Stimulated activated CD8-positive, alpha-beta memory T cell treated with anti-CD3 and anti-CD28 coated beads, Interleukin-4, amount 100 ng/mL, for 4 hours (primary cell): ENCODE measurements at regions not wholly inside any gene's neighbourhood (a gene's known extent, or its start where the extent isn't known, plus 50 kb on each side); places are given as distances from the start of the nearest gene placed in this dataset.
"Not testable (repeated sequence)": the region's sequence is repeated elsewhere in the genome, so short reads cannot be mapped to it uniquely, and the experiment has no call there.

ENCODE experiments used
- DNase-seq, 2 donors: peaks; one replicate each; pipeline ENCODE4 v3.0.0-alpha.2; 2020; ENCODE audit warnings: low read depth in 2 of 2, low spot score in 1 of 2

GRCh38 chr10:7070950-7071349 is 339.9 kb downstream of the SFMBT2 start:
- no peak for DNase-seq

- DNase-seq: no peak
Observed at GRCh38 chr10:7069706-7070105, 341.1 kb downstream of the SFMBT2 start.

GRCh38 chr10:7056216-7056615 is 354.6 kb downstream of the SFMBT2 start:
- no peak for DNase-seq

- DNase-seq: no peak
Observed at GRCh38 chr10:7054915-7055314, 355.9 kb downstream of the SFMBT2 start.

- DNase-seq: no peak
Observed at GRCh38 chr10:7053195-7053594, 357.6 kb downstream of the SFMBT2 start.

- DNase-seq: not testable (repeated sequence)
Observed at GRCh38 chr10:7050024-7050423, 360.8 kb downstream of the SFMBT2 start.

- DNase-seq: no peak
Observed at GRCh38 chr10:7048061-7048460, 362.8 kb downstream of the SFMBT2 start.

- no peak for DNase-seq
Observed at GRCh38 chr10:7046615-7047014, 364.2 kb downstream of the SFMBT2 start.

- DNase-seq: no peak
Observed at GRCh38 chr10:7045891-7046599, 364.8 kb downstream of the SFMBT2 start.

GRCh38 chr10:7043055-7043653 is 367.7 kb downstream of the SFMBT2 start:
- no peak for DNase-seq

GRCh38 chr10:7042419-7043054 is 368.3 kb downstream of the SFMBT2 start:
- no peak for DNase-seq

- no peak for DNase-seq
Observed at GRCh38 chr10:7042000-7042399, 368.8 kb downstream of the SFMBT2 start.

- no peak for DNase-seq
Observed at GRCh38 chr10:7040681-7041080, 370.2 kb downstream of the SFMBT2 start.

- DNase-seq: no peak
Observed at GRCh38 chr10:7039859-7040258, 371.0 kb downstream of the SFMBT2 start.

- no peak for DNase-seq
Observed at GRCh38 chr10:7038416-7038815, 372.4 kb downstream of the SFMBT2 start.

GRCh38 chr10:7037434-7037833 is 373.4 kb downstream of the SFMBT2 start:
- DNase-seq: not testable (repeated sequence)

GRCh38 chr10:7036951-7037350 is 373.9 kb downstream of the SFMBT2 start:
- no peak for DNase-seq

GRCh38 chr10:7035126-7035761 is 375.6 kb downstream of the SFMBT2 start:
- DNase-seq: peak in 1 of 2 donors; percentile 41

GRCh38 chr10:7033031-7033430 is 377.8 kb downstream of the SFMBT2 start:
- no peak for DNase-seq

- DNase-seq: no peak
Observed at GRCh38 chr10:7030134-7030855, 380.5 kb downstream of the SFMBT2 start.

GRCh38 chr10:7029672-7030071 is 381.2 kb downstream of the SFMBT2 start:
- no peak for DNase-seq
